ENCODE measurements at regions not wholly inside any gene's neighbourhood (a gene's known extent, or its start where the extent isn't known, plus 50 kb on each side); places are given as distances from the start of the nearest gene placed in this dataset.

- TF ChIP-seq TAF1 (IDR thresholded peaks at IDR 0.05; ENCODE audit: low read depth) (no peak), CREB1 (IDR thresholded peaks at IDR 0.05; ENCODE audit: low read depth) (no peak), MAX (IDR thresholded peaks at IDR 0.05) (no peak), TEAD4 (IDR thresholded peaks at IDR 0.05) (no peak), CEBPB (IDR thresholded peaks at IDR 0.05) (no peak), NFIC (IDR thresholded peaks at IDR 0.05) (no peak), EP300 (IDR thresholded peaks at IDR 0.05; ENCODE audit: borderline replicate concordance) (no peak), REST (IDR thresholded peaks at IDR 0.05; ENCODE audit: low read depth) (no peak), RAD21 (IDR thresholded peaks at IDR 0.05; ENCODE audit: low read depth) (no peak), USF1 (IDR thresholded peaks at IDR 0.05) (no peak), ZBTB7A (IDR thresholded peaks at IDR 0.05; ENCODE audit: low read depth) (no peak), TCF12 (IDR thresholded peaks at IDR 0.05; ENCODE audit: low read depth) (no peak), EGR1 (IDR thresholded peaks at IDR 0.05) (no peak), FOXM1 (IDR thresholded peaks at IDR 0.05; ENCODE audit: borderline replicate concordance, low read depth) (no peak), YY1 (IDR thresholded peaks at IDR 0.05; ENCODE audit: low read depth) (no peak)
Observed at GRCh38 chr14:34232790-34233189, 229.2 kb downstream of the SPTSSA start.

GRCh38 chr14:34231626-34232025, 230.4 kb downstream of the SPTSSA start:
- TF ChIP-seq CREB1 (IDR thresholded peaks at IDR 0.05; ENCODE audit: low read depth) (no peak), TCF12 (IDR thresholded peaks at IDR 0.05; ENCODE audit: low read depth) (no peak), MAX (IDR thresholded peaks at IDR 0.05) (no peak), USF1 (IDR thresholded peaks at IDR 0.05) (no peak), CEBPB (IDR thresholded peaks at IDR 0.05) (no peak), ZBTB7A (IDR thresholded peaks at IDR 0.05; ENCODE audit: low read depth) (no peak)

GRCh38 chr14:34229140-34229539, 232.9 kb downstream of the SPTSSA start:
- TF ChIP-seq REST (IDR thresholded peaks at IDR 0.05; ENCODE audit: low read depth), result no peak
- no peak for TF ChIP-seq TEAD4 (IDR thresholded peaks at IDR 0.05)
- no peak for TF ChIP-seq FOXM1 (IDR thresholded peaks at IDR 0.05; ENCODE audit: borderline replicate concordance, low read depth)
- no peak for TF ChIP-seq ZBTB7A (IDR thresholded peaks at IDR 0.05; ENCODE audit: low read depth)
- TF ChIP-seq TAF1 (IDR thresholded peaks at IDR 0.05; ENCODE audit: low read depth), result no peak
- no peak for TF ChIP-seq NFIC (IDR thresholded peaks at IDR 0.05)
- TF ChIP-seq CEBPB (IDR thresholded peaks at IDR 0.05), result no peak
- TF ChIP-seq YY1 (IDR thresholded peaks at IDR 0.05; ENCODE audit: low read depth), result no peak
- TF ChIP-seq EGR1 (IDR thresholded peaks at IDR 0.05), result no peak
- TF ChIP-seq RAD21 (IDR thresholded peaks at IDR 0.05; ENCODE audit: low read depth), result no peak

GRCh38 chr14:34228650-34228976, 233.4 kb downstream of the SPTSSA start:
- TF ChIP-seq USF1 (IDR thresholded peaks at IDR 0.05) (no peak), MAX (IDR thresholded peaks at IDR 0.05) (no peak), CEBPB (IDR thresholded peaks at IDR 0.05) (no peak), RAD21 (IDR thresholded peaks at IDR 0.05; ENCODE audit: low read depth) (no peak), CREB1 (IDR thresholded peaks at IDR 0.05; ENCODE audit: low read depth) (no peak), NFIC (IDR thresholded peaks at IDR 0.05) (no peak), EGR1 (IDR thresholded peaks at IDR 0.05) (no peak), REST (IDR thresholded peaks at IDR 0.05; ENCODE audit: low read depth) (no peak), YY1 (IDR thresholded peaks at IDR 0.05; ENCODE audit: low read depth) (no peak), FOXM1 (IDR thresholded peaks at IDR 0.05; ENCODE audit: borderline replicate concordance, low read depth) (no peak), TCF12 (IDR thresholded peaks at IDR 0.05; ENCODE audit: low read depth) (no peak)
